Nephron progenitor cell (in vitro differentiated cells): ENCODE measurements at regions not wholly inside any gene's neighbourhood (a gene's known extent, or its start where the extent isn't known, plus 50 kb on each side); places are given as distances from the start of the nearest gene placed in this dataset.

ENCODE experiments used
- DNase-seq: peaks from one replicate; pipeline ENCODE4 v3.0.0; 2021
- H3K27ac Mint-ChIP-seq: 2 replicates; pipeline ENCODE4 v1.8.0; 2021; ENCODE audit warnings: mild to moderate bottlenecking, moderate library complexity, mixed read lengths
- H3K27me3 Mint-ChIP-seq: 2 replicates; pipeline ENCODE4 v1.8.0; 2021; ENCODE audit warnings: mild to moderate bottlenecking, low read depth, mixed read lengths; ENCODE audit not compliant: poor library complexity
- H3K36me3 Mint-ChIP-seq: 2 replicates; pipeline ENCODE4 v1.8.0; 2021; ENCODE audit warnings: low read depth, mixed read lengths
- H3K4me1 Mint-ChIP-seq: 2 replicates; pipeline ENCODE4 v1.8.0; 2021; ENCODE audit warnings: mixed read lengths
- H3K4me3 Mint-ChIP-seq: 2 replicates; pipeline ENCODE4 v1.8.0; 2021; ENCODE audit warnings: mild to moderate bottlenecking, moderate library complexity, mixed read lengths
- H3K9me3 Mint-ChIP-seq: 2 replicates; pipeline ENCODE4 v1.8.0; 2021; ENCODE audit warnings: mild to moderate bottlenecking, moderate library complexity, mixed read lengths
- CTCF ChIP-seq: fragments of 200-600 bp; sonication (generic); IDR thresholded peaks from 2 replicates; pipeline ENCODE4 v1.5.0; 2021; ENCODE audit warnings: antibody characterized with exemption

- H3K4me1 Mint-ChIP-seq = peaks cover 19% of the 10 kb centered on the region
- H3K36me3 Mint-ChIP-seq = peaks cover 8% of the 10 kb centered on the region
- no peak for DNase-seq
- H3K27me3 Mint-ChIP-seq = peaks cover 2% of the 10 kb centered on the region
- no peak for TF ChIP-seq CTCF
- H3K4me3 Mint-ChIP-seq = no peak overlapping the region
- no peak overlapping the region for H3K27ac Mint-ChIP-seq
- H3K9me3 Mint-ChIP-seq = peaks cover 42% of the 10 kb centered on the region
Measured at GRCh38 chr6:168744861-168745260, 303.9 kb downstream of the SMOC2 start.

GRCh38 chr6:168741942-168742782 lies 301.2 kb downstream of the SMOC2 start:
- Mint-ChIP-seq H3K4me1 (peaks cover 19% of the 10 kb centered on the region), H3K27ac (peak overlapping the region; percentile 37), H3K27me3 (peaks cover 2% of the 10 kb centered on the region), H3K36me3 (peaks cover 17% of the 10 kb centered on the region), H3K4me3 (no peak overlapping the region), H3K9me3 (peaks cover 51% of the 10 kb centered on the region)
- TF ChIP-seq CTCF = no peak
- DNase-seq = no peak

GRCh38 chr6:168741305-168741704 lies 300.3 kb downstream of the SMOC2 start:
- no peak overlapping the region for H3K27ac Mint-ChIP-seq
- peaks cover 17% of the 10 kb centered on the region for H3K36me3 Mint-ChIP-seq
- peaks cover 2% of the 10 kb centered on the region for H3K27me3 Mint-ChIP-seq
- no peak for TF ChIP-seq CTCF
- peaks cover 60% of the 10 kb centered on the region for H3K9me3 Mint-ChIP-seq
- H3K4me1 Mint-ChIP-seq = peaks cover 19% of the 10 kb centered on the region
- DNase-seq = no peak
- no peak overlapping the region for H3K4me3 Mint-ChIP-seq

GRCh38 chr6:168739381-168739780 lies 298.4 kb downstream of the SMOC2 start:
- Mint-ChIP-seq H3K4me1 (peaks cover 12% of the 10 kb centered on the region), H3K36me3 (peaks cover 17% of the 10 kb centered on the region), H3K9me3 (peaks cover 61% of the 10 kb centered on the region), H3K4me3 (no peak overlapping the region), H3K27ac (no peak overlapping the region), H3K27me3 (peaks cover 2% of the 10 kb centered on the region)
- no peak for TF ChIP-seq CTCF
- no peak for DNase-seq

GRCh38 chr6:168737481-168737880 lies 296.5 kb downstream of the SMOC2 start:
- Mint-ChIP-seq H3K27ac (no peak overlapping the region), H3K4me1 (peaks cover 3% of the 10 kb centered on the region), H3K4me3 (no peak overlapping the region), H3K27me3 (no peaks in the 10 kb centered on the region), H3K9me3 (peaks cover 51% of the 10 kb centered on the region), H3K36me3 (peaks cover 12% of the 10 kb centered on the region)
- no peak for DNase-seq
- TF ChIP-seq CTCF = no peak

- no peak for TF ChIP-seq CTCF
- no peak overlapping the region for H3K27ac Mint-ChIP-seq
- H3K36me3 Mint-ChIP-seq = peaks cover 9% of the 10 kb centered on the region
Measured at GRCh38 chr6:168737014-168737413, 296.0 kb downstream of the SMOC2 start.

More at GRCh38 chr6:168737014-168737413, 296.0 kb downstream of the SMOC2 start:
- Mint-ChIP-seq H3K9me3 (peaks cover 48% of the 10 kb centered on the region), H3K4me3 (no peak overlapping the region), H3K4me1 (no peaks in the 10 kb centered on the region), H3K27me3 (no peaks in the 10 kb centered on the region)
- no peak for DNase-seq
